GM23338 (cell line): ENCODE measurements at regions not wholly inside any gene's neighbourhood (a gene's known extent, or its start where the extent isn't known, plus 50 kb on each side); places are given as distances from the start of the nearest gene placed in this dataset.

Experiments used
- ATAC-seq: fragments of 200-7000 bp; cut with Tn5 transposase; 3 replicates; pipeline ENCODE4 v1.9.1; 2020
- DNase-seq: peaks from one replicate; pipeline ENCODE4 v3.0.0-alpha.2; 2015; ENCODE audit warnings: low spot score
- H2AFZ ChIP-seq: fragments of 200-600 bp; sonication (generic); 2 replicates; pipeline ENCODE4 v1.8.0; 2016; ENCODE audit warnings: antibody characterized with exemption, mild to moderate bottlenecking, moderate library complexity
- H3F3A ChIP-seq: fragments of 200-600 bp; sonication (generic); replicated peaks from 2 replicates; pipeline ENCODE4 v1.8.0; 2017; ENCODE audit warnings: antibody characterized with exemption, mixed run types, low read depth
- H3K27ac ChIP-seq: fragments of 200-600 bp; sonication (generic); 2 replicates; pipeline ENCODE4 v1.6.1; 2016; ENCODE audit warnings: low read depth
- H3K27me3 ChIP-seq: fragments of 200-600 bp; sonication (generic); 2 replicates; pipeline ENCODE4 v1.8.0; 2016; ENCODE audit warnings: mild to moderate bottlenecking, mixed run types, moderate library complexity; ENCODE audit not compliant: insufficient read depth
- H3K36me3 ChIP-seq: fragments of 200-600 bp; sonication (generic); 2 replicates; pipeline ENCODE4 v1.8.0; 2016; ENCODE audit warnings: mild to moderate bottlenecking; ENCODE audit not compliant: insufficient read depth
- H3K4me1 ChIP-seq: fragments of 200-600 bp; sonication (generic); 2 replicates; pipeline ENCODE4 v1.8.0; 2016; ENCODE audit warnings: mild to moderate bottlenecking, moderate library complexity; ENCODE audit not compliant: insufficient read depth
- H3K4me2 ChIP-seq: fragments of 200-600 bp; sonication (generic); 2 replicates; pipeline ENCODE4 v1.7.1; 2017; ENCODE audit warnings: mixed run types
- H3K4me3 ChIP-seq: fragments of 200-600 bp; sonication (generic); 2 replicates; pipeline ENCODE4 v1.6.1; 2016; ENCODE audit warnings: mixed run types
- H3K79me2 ChIP-seq: fragments of 200-600 bp; sonication (generic); replicated peaks from 2 replicates; pipeline ENCODE4 v1.8.0; 2017; ENCODE audit warnings: mild to moderate bottlenecking; ENCODE audit not compliant: insufficient read depth
- H3K9me2 ChIP-seq: fragments of 200-600 bp; sonication (generic); 2 replicates; pipeline ENCODE4 v1.8.0; 2017; ENCODE audit not compliant: insufficient read depth
- H4K20me1 ChIP-seq: fragments of 200-600 bp; sonication (generic); replicated peaks from 2 replicates; pipeline ENCODE4 v1.8.0; 2017; ENCODE audit warnings: mild to moderate bottlenecking; ENCODE audit not compliant: insufficient read depth
- H3K27ac Mint-ChIP-seq: 2 replicates; pipeline ENCODE4 v1.8.0; 2020; ENCODE audit warnings: inconsistent platforms, mild to moderate bottlenecking, moderate library complexity, mixed read lengths
- H3K27me3 Mint-ChIP-seq: 3 replicates; pipeline ENCODE4 v1.8.0; 2022; ENCODE audit warnings: low read depth, mild to moderate bottlenecking, moderate library complexity, mixed read lengths, inconsistent platforms; ENCODE audit not compliant: insufficient read depth, poor library complexity
- H3K36me3 Mint-ChIP-seq: 3 replicates; pipeline ENCODE4 v1.8.0; 2021; ENCODE audit warnings: low read depth, mild to moderate bottlenecking, inconsistent platforms, moderate library complexity, mixed read lengths
- H3K4me1 Mint-ChIP-seq: 3 replicates; pipeline ENCODE4 v1.8.0; 2020; ENCODE audit warnings: mild to moderate bottlenecking, inconsistent platforms, mixed read lengths
- H3K4me3 Mint-ChIP-seq: 3 replicates; pipeline ENCODE4 v1.8.0; 2021; ENCODE audit warnings: moderate library complexity, mild to moderate bottlenecking, inconsistent platforms, mixed read lengths
- H3K9me3 Mint-ChIP-seq: 3 replicates; pipeline ENCODE4 v1.8.0; 2020; ENCODE audit warnings: moderate library complexity, mild to moderate bottlenecking, inconsistent platforms, mixed read lengths
- CREB1 ChIP-seq: fragments of 250-450 bp; sonication (Bioruptor Pico); IDR thresholded peaks from 2 replicates; pipeline ENCODE4 v1.5.0; 2020; ENCODE audit warnings: low read depth, mild to moderate bottlenecking, moderate library complexity
- EZH2 ChIP-seq: fragments of 200-600 bp; sonication (generic); IDR thresholded peaks from one replicate; pipeline ENCODE4 v1.8.0; 2017; ENCODE audit warnings: antibody characterized with exemption, mild to moderate bottlenecking, low read depth; ENCODE audit not compliant: unreplicated experiment
- EZH2phosphoT487 ChIP-seq: fragments of 200-600 bp; sonication (generic); IDR thresholded peaks from one replicate; pipeline ENCODE4 v1.8.1; 2018; ENCODE audit warnings: antibody characterized with exemption; ENCODE audit not compliant: unreplicated experiment
- JUNB ChIP-seq: IDR thresholded peaks from one replicate; pipeline ENCODE4 v1.6.1; 2016; ENCODE audit warnings: antibody characterized with exemption; ENCODE audit not compliant: unreplicated experiment
- NANOG ChIP-seq: IDR thresholded peaks from 2 replicates; pipeline ENCODE4 v1.6.1; 2016; ENCODE audit warnings: antibody characterized with exemption, borderline replicate concordance
- STAT1 ChIP-seq: IDR thresholded peaks from one replicate; pipeline ENCODE4 v1.6.1; 2016; ENCODE audit warnings: antibody characterized with exemption; ENCODE audit not compliant: unreplicated experiment
- ZNF114 ChIP-seq: fragments of 250-450 bp; sonication (Bioruptor Pico); IDR thresholded peaks from 2 replicates; pipeline ENCODE4 v1.5.0; 2020; ENCODE audit warnings: mild to moderate bottlenecking, moderate library complexity
- ZNF331 ChIP-seq: fragments of 250-450 bp; sonication (Bioruptor Pico); IDR thresholded peaks from 2 replicates; pipeline ENCODE4 v1.5.0; 2020; ENCODE audit warnings: low read depth, mild to moderate bottlenecking, moderate library complexity
- TF ChIP-seq, protein P1 (sequence below), 2 experiments: fragments of 200-600 bp in 1 of 2; sonication (generic) in 1 of 2; conservative IDR thresholded peaks; 2 replicates each; pipeline versions ENCODE4 v1.5.1 to v1.6.1; 2016 to 2017; ENCODE audit warnings: antibody characterized with exemption in 2 of 2, low read depth in 2 of 2, mild to moderate bottlenecking in 2 of 2, moderate library complexity in 1 of 2
- TF ChIP-seq, protein P2 (sequence below): IDR thresholded peaks from one replicate; pipeline ENCODE4 v1.6.1; 2018; ENCODE audit warnings: antibody characterized with exemption; ENCODE audit not compliant: unreplicated experiment
- TF ChIP-seq, protein P3 (sequence below): IDR thresholded peaks from 2 replicates; pipeline ENCODE4 v1.6.1; 2016; ENCODE audit warnings: antibody characterized with exemption

DNA sequence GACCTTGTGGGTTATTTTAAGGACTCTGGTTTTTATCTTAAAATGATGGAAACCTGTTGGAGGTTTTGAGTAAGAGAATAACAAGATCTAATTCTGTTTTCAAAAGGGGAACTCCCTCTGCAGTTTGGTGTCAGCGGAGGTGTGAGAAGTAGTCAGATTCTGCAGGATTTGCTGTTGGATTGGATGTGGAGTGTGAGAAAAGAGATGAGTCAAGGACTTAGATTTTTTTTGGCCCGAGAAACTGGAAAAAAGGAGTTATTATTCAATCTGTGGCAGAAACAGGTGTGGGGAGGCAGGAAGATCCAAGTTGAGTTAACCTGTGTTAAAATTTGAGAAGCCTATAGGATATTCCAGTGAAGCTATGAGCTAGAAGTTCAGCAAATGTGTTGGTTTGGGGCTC, 337.2 kb upstream of the FANCL start:
- TF ChIP-seq, protein P1, sequence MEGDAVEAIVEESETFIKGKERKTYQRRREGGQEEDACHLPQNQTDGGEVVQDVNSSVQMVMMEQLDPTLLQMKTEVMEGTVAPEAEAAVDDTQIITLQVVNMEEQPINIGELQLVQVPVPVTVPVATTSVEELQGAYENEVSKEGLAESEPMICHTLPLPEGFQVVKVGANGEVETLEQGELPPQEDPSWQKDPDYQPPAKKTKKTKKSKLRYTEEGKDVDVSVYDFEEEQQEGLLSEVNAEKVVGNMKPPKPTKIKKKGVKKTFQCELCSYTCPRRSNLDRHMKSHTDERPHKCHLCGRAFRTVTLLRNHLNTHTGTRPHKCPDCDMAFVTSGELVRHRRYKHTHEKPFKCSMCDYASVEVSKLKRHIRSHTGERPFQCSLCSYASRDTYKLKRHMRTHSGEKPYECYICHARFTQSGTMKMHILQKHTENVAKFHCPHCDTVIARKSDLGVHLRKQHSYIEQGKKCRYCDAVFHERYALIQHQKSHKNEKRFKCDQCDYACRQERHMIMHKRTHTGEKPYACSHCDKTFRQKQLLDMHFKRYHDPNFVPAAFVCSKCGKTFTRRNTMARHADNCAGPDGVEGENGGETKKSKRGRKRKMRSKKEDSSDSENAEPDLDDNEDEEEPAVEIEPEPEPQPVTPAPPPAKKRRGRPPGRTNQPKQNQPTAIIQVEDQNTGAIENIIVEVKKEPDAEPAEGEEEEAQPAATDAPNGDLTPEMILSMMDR (conservative IDR thresholded peaks at IDR 0.05; ENCODE audit: low read depth in 2 of 2) = no peak
- TF ChIP-seq, protein P2, sequence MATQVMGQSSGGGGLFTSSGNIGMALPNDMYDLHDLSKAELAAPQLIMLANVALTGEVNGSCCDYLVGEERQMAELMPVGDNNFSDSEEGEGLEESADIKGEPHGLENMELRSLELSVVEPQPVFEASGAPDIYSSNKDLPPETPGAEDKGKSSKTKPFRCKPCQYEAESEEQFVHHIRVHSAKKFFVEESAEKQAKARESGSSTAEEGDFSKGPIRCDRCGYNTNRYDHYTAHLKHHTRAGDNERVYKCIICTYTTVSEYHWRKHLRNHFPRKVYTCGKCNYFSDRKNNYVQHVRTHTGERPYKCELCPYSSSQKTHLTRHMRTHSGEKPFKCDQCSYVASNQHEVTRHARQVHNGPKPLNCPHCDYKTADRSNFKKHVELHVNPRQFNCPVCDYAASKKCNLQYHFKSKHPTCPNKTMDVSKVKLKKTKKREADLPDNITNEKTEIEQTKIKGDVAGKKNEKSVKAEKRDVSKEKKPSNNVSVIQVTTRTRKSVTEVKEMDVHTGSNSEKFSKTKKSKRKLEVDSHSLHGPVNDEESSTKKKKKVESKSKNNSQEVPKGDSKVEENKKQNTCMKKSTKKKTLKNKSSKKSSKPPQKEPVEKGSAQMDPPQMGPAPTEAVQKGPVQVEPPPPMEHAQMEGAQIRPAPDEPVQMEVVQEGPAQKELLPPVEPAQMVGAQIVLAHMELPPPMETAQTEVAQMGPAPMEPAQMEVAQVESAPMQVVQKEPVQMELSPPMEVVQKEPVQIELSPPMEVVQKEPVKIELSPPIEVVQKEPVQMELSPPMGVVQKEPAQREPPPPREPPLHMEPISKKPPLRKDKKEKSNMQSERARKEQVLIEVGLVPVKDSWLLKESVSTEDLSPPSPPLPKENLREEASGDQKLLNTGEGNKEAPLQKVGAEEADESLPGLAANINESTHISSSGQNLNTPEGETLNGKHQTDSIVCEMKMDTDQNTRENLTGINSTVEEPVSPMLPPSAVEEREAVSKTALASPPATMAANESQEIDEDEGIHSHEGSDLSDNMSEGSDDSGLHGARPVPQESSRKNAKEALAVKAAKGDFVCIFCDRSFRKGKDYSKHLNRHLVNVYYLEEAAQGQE = no peak
- ATAC-seq (no peak), DNase-seq (no peak)
- Histone ChIP-seq H3K27ac (no peak overlapping the region), H3F3A (no peaks in the 10 kb centered on the region), H3K36me3 (no peaks in the 10 kb centered on the region), H2AFZ (no peak overlapping the region), H3K4me3 (no peak overlapping the region), H3K9me2 (no peaks in the 10 kb centered on the region), H4K20me1 (no peaks in the 10 kb centered on the region), H3K4me1 (peaks cover 8% of the 10 kb centered on the region; the same call in 1 of the 2 replicates), H3K4me2 (no peak overlapping the region), H3K27me3 (no peaks in the 10 kb centered on the region), H3K79me2 (no peaks in the 10 kb centered on the region)
- H3K9me3 Mint-ChIP-seq = peaks cover 3% of the 10 kb centered on the region; the same call in 2 of the 3 replicates
- H3K27ac Mint-ChIP-seq = no peak overlapping the region
- peaks cover 7% of the 10 kb centered on the region; the same call in 2 of the 3 replicates for H3K36me3 Mint-ChIP-seq
- peaks cover 4% of the 10 kb centered on the region for H3K4me1 Mint-ChIP-seq
- peaks cover 7% of the 10 kb centered on the region for H3K27me3 Mint-ChIP-seq
- H3K4me3 Mint-ChIP-seq = no peak overlapping the region

- Histone ChIP-seq H3K79me2 (no peaks in the 10 kb centered on the region), H3K27ac (no peak overlapping the region), H3F3A (no peaks in the 10 kb centered on the region), H3K4me2 (no peak overlapping the region), H4K20me1 (no peaks in the 10 kb centered on the region), H3K36me3 (no peaks in the 10 kb centered on the region), H2AFZ (no peak overlapping the region), H3K4me1 (peaks cover 13% of the 10 kb centered on the region; the same call in 1 of the 2 replicates), H3K27me3 (no peaks in the 10 kb centered on the region), H3K4me3 (no peak overlapping the region), H3K9me2 (no peaks in the 10 kb centered on the region)
- Mint-ChIP-seq H3K36me3 (peaks cover 7% of the 10 kb centered on the region; the same call in 2 of the 3 replicates), H3K9me3 (peaks cover 3% of the 10 kb centered on the region; the same call in 2 of the 3 replicates), H3K4me3 (no peak overlapping the region), H3K27me3 (peaks cover 6% of the 10 kb centered on the region), H3K27ac (no peak overlapping the region), H3K4me1 (peaks cover 18% of the 10 kb centered on the region)
- ATAC-seq = no peak
- DNase-seq = no peak
- TF ChIP-seq, protein P2 = no peak
- TF ChIP-seq, protein P1 (conservative IDR thresholded peaks at IDR 0.05; ENCODE audit: low read depth in 2 of 2) = no peak
- TF ChIP-seq, protein P3, sequence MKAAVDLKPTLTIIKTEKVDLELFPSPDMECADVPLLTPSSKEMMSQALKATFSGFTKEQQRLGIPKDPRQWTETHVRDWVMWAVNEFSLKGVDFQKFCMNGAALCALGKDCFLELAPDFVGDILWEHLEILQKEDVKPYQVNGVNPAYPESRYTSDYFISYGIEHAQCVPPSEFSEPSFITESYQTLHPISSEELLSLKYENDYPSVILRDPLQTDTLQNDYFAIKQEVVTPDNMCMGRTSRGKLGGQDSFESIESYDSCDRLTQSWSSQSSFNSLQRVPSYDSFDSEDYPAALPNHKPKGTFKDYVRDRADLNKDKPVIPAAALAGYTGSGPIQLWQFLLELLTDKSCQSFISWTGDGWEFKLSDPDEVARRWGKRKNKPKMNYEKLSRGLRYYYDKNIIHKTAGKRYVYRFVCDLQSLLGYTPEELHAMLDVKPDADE = no peak
- TF ChIP-seq STAT1 (no peak), EZH2 (no peak), NANOG (no peak), ZNF114 (CRISPR knock-in tag) (no peak), JUNB (no peak), EZH2phosphoT487 (no peak), ZNF331 (CRISPR knock-in tag) (no peak), CREB1 (CRISPR knock-in tag) (no peak)
Measured at GRCh38 chr2:58574873-58575272, 333.7 kb upstream of the FANCL start.
